Endothelial cell of umbilical vein (primary cell): ENCODE measurements at regions not wholly inside any gene's neighbourhood (a gene's known extent, or its start where the extent isn't known, plus 50 kb on each side); places are given as distances from the start of the nearest gene placed in this dataset.

ENCODE experiments used
- BruUV-seq: library from RNA; stranded (reverse); fragments of 400-500 nt; replicated peaks from 2 replicates; lab custom pipeline; 2021; lab: Mats Ljungman, UMichigan
- CTCF ChIA-PET: fragments of 300-600, 350-600 bp; sonication (Branson Sonifier 250); formaldehyde crosslinking; loops from one replicate; lab custom pipeline; 2021; ENCODE audit warnings: antibody characterized with exemption, inconsistent platforms; lab: Charles Lee
- POLR2A ChIA-PET: fragments of 300-600, 350-600 bp; sonication (Branson Sonifier 250); formaldehyde crosslinking; loops from one replicate; lab custom pipeline; 2021; ENCODE audit warnings: antibody characterized with exemption, inconsistent platforms; lab: Charles Lee
- DNase-seq: peaks from one replicate; pipeline ENCODE4 v3.0.0-alpha.2; 2011; ENCODE audit warnings: low read depth, low spot score
- FAIRE-seq: peaks from 2 replicates; lab custom pipeline; 2011; peaks lifted over from hg19 to GRCh38; lab: Jason Lieb, UNC
- H2AFZ ChIP-seq: 2 replicates; pipeline ENCODE4 v1.6.0; 2012; ENCODE audit warnings: low read depth, low read length, control low read depth, inconsistent platforms
- H3K27ac ChIP-seq: 2 replicates; pipeline ENCODE4 v1.5.1; 2011; ENCODE audit warnings: low read depth, mild to moderate bottlenecking, control low read depth, low read length, moderate library complexity; ENCODE audit not compliant: insufficient read depth
- H3K27me3 ChIP-seq, 2 experiments: 2 replicates each; pipeline versions ENCODE4 v1.6.0 to v1.6.1; 2011; ENCODE audit warnings: low read length in 2 of 2, mixed read lengths in 1 of 2; ENCODE audit not compliant: control insufficient read depth in 2 of 2, insufficient read depth in 2 of 2
- H3K36me3 ChIP-seq, 2 experiments: 2 replicates in 1 of 2; 3 replicates in 1 of 2; pipeline ENCODE4 v1.5.1; 2011; ENCODE audit warnings: low read length in 2 of 2, mild to moderate bottlenecking in 1 of 2, moderate library complexity in 1 of 2; ENCODE audit not compliant: control insufficient read depth in 2 of 2, insufficient read depth in 2 of 2; ENCODE audit errors: extremely low read depth in 1 of 2
- H3K4me1 ChIP-seq: 3 replicates; pipeline ENCODE4 v1.5.1; 2011; ENCODE audit warnings: mild to moderate bottlenecking, low read length; ENCODE audit not compliant: control insufficient read depth, insufficient read depth; ENCODE audit errors: extremely low read depth
- H3K4me2 ChIP-seq: 2 replicates; pipeline ENCODE4 v1.6.1; 2011; ENCODE audit warnings: low read length, control low read depth, mixed read lengths; ENCODE audit not compliant: insufficient read depth
- H3K4me3 ChIP-seq, 3 experiments: fragments of 200-600 bp in 1 of 3; sonication (generic), shearing (Covaris generic) in 1 of 3; replicated peaks in 1 of 3; 2 replicates each; pipeline ENCODE4 v1.5.1; 2011 to 2016; ENCODE audit warnings: control low read depth in 3 of 3, low read length in 3 of 3, mild to moderate bottlenecking in 2 of 3, inconsistent platforms in 1 of 3, low read depth in 1 of 3, moderate library complexity in 1 of 3; ENCODE audit not compliant: insufficient read depth in 1 of 3
- H3K79me2 ChIP-seq: 2 replicates; pipeline ENCODE4 v1.6.0; 2012; ENCODE audit warnings: low read length, inconsistent platforms; ENCODE audit not compliant: control insufficient read depth, insufficient read depth
- H3K9ac ChIP-seq: replicated peaks from 2 replicates; pipeline ENCODE3; 2011; ENCODE audit warnings: low read length, control low read depth; ENCODE audit not compliant: insufficient read depth; ENCODE audit errors: extremely low read depth
- H3K9me1 ChIP-seq: replicated peaks from 3 replicates; pipeline ENCODE4 v1.6.0; 2011; ENCODE audit warnings: mild to moderate bottlenecking, low read length; ENCODE audit not compliant: control insufficient read depth, insufficient read depth; ENCODE audit errors: extremely low read depth
- H3K9me3 ChIP-seq: replicated peaks from 2 replicates; pipeline ENCODE4 v1.5.1; 2012; ENCODE audit warnings: low read length, inconsistent platforms; ENCODE audit not compliant: control insufficient read depth, insufficient read depth
- H4K20me1 ChIP-seq: replicated peaks from 2 replicates; pipeline ENCODE3; 2011; ENCODE audit warnings: mild to moderate bottlenecking, low read length; ENCODE audit not compliant: control insufficient read depth, insufficient read depth; ENCODE audit errors: extremely low read depth
- CTCF ChIP-seq, 2 donors: IDR thresholded peaks; 1 replicate in 1 of 2; 2 replicates in 1 of 2; pipeline ENCODE4 v1.5.1; 2011; ENCODE audit warnings: low read length in 2 of 2, mild to moderate bottlenecking in 2 of 2, moderate library complexity in 2 of 2, control low read depth in 1 of 2, inconsistent platforms in 1 of 2, low read depth in 1 of 2; ENCODE audit not compliant: insufficient read depth in 1 of 2; ENCODE audit errors: extremely low read depth in 1 of 2
- EZH2 ChIP-seq: IDR thresholded peaks from 2 replicates; pipeline ENCODE4 v1.6.1; 2012; ENCODE audit warnings: borderline replicate concordance, low read depth, mild to moderate bottlenecking, moderate library complexity, low read length, inconsistent platforms; ENCODE audit not compliant: severe bottlenecking
- FOS ChIP-seq: IDR thresholded peaks from 2 replicates; pipeline ENCODE4 v1.6.1; 2011; ENCODE audit warnings: mild to moderate bottlenecking, low read length, moderate library complexity, borderline replicate concordance; ENCODE audit not compliant: insufficient read depth
- GATA2 ChIP-seq: IDR thresholded peaks from 2 replicates; pipeline ENCODE4 v1.7.0; 2011; ENCODE audit warnings: low read depth, mild to moderate bottlenecking, moderate library complexity, mixed read lengths, low read length; ENCODE audit not compliant: insufficient read length, insufficient read depth
- JUN ChIP-seq: IDR thresholded peaks from 2 replicates; pipeline ENCODE4 v1.6.1; 2011; ENCODE audit warnings: borderline replicate concordance, low read depth; ENCODE audit not compliant: insufficient read length, insufficient read depth
- MAX ChIP-seq: IDR thresholded peaks from 2 replicates; pipeline ENCODE4 v1.6.1; 2011; ENCODE audit not compliant: insufficient read depth, insufficient read length
- MYC ChIP-seq: IDR thresholded peaks from one replicate; pipeline ENCODE4 v1.6.1; 2011; ENCODE audit warnings: mild to moderate bottlenecking, low read depth, low read length
- POLR2A ChIP-seq: IDR thresholded peaks from 2 replicates; pipeline ENCODE4 v1.6.1; 2012; ENCODE audit warnings: low read depth, mild to moderate bottlenecking, control low read depth, low read length
- POLR2AphosphoS5 ChIP-seq: IDR thresholded peaks from 2 replicates; pipeline ENCODE4 v1.6.1; 2012; ENCODE audit warnings: low read depth, mild to moderate bottlenecking, control low read depth, low read length, moderate library complexity; ENCODE audit not compliant: insufficient read depth
- dilution Hi-C: fragments of 300-500 bp; cut with MboI; formaldehyde crosslinking; loops from one replicate; pipeline ENCODE4 v1.15.0; 2019; ENCODE audit warnings: low sequenced_read_pairs; ENCODE audit not compliant: extremely low pct_ligation_motif_present
- intact Hi-C: fragments of 100-400 bp; cut with micrococcal nuclease; formaldehyde crosslinking; loops from one replicate; pipeline ENCODE4 v1.10.0; 2022

GRCh38 chrX:129000018-129000417 lies 523.3 kb downstream of the SMARCA1 start:
- POLR2A ChIA-PET: no interaction called here

More at GRCh38 chrX:129000018-129000417, 523.3 kb downstream of the SMARCA1 start:
- FAIRE-seq: no peak
- Histone ChIP-seq H3K9me3 (no peaks in the 10 kb centered on the region), H3K36me3 (no peaks in the 10 kb centered on the region), H3K4me3 (no peak overlapping the region), H2AFZ (no peak overlapping the region), H4K20me1 (no peaks in the 10 kb centered on the region), H3K27me3 (no peaks in the 10 kb centered on the region), H3K4me1 (no peaks in the 10 kb centered on the region), H3K9me1 (no peaks in the 10 kb centered on the region), H3K9ac (no peak overlapping the region), H3K79me2 (no peaks in the 10 kb centered on the region), H3K4me2 (no peak overlapping the region), H3K27ac (no peak overlapping the region)
- CTCF ChIA-PET: no interaction called here
- DNase-seq: no peak
- dilution Hi-C loops: no loop called here
- BruUV-seq: no TSS peak
- no peak for TF ChIP-seq POLR2AphosphoS5
- no peak for TF ChIP-seq MYC
- no peak for TF ChIP-seq MAX
- TF ChIP-seq POLR2A: no peak
- TF ChIP-seq GATA2: no peak
- TF ChIP-seq JUN: no peak
- no peak for TF ChIP-seq FOS
- no peak for TF ChIP-seq EZH2
- no peak for TF ChIP-seq CTCF (IDR thresholded peaks at IDR 0.05; ENCODE audit: extremely low read depth in 1 of 2, insufficient read depth in 1 of 2, low read depth in 1 of 2, low read length in 2 of 2)
- intact Hi-C loops: no loop called here
